ENCODE measurements at regions not wholly inside any gene's neighbourhood (a gene's known extent, or its start where the extent isn't known, plus 50 kb on each side); places are given as distances from the start of the nearest gene placed in this dataset.
"Not testable (repeated sequence)": the region's sequence is repeated elsewhere in the genome, so short reads cannot be mapped to it uniquely, and the experiment has no call there.

- Histone ChIP-seq H3F3A (ENCODE audit: insufficient read depth) (no peaks in the 10 kb centered on the region), H3K9ac (no peak overlapping the region), H4K20me1 (ENCODE audit: insufficient read depth) (no peaks in the 10 kb centered on the region), H3K4me3 (no peak overlapping the region), H2AFZ (no peak overlapping the region), H3K9me3 (ENCODE audit: low read depth) (peaks cover 8% of the 10 kb centered on the region), H3K79me2 (ENCODE audit: insufficient read depth) (no peaks in the 10 kb centered on the region), H3K9me2 (ENCODE audit: insufficient read depth) (no peaks in the 10 kb centered on the region), H3K27ac (no peak overlapping the region), H3K4me1 (ENCODE audit: insufficient read depth) (no peaks in the 10 kb centered on the region), H3K36me3 (ENCODE audit: low read depth) (no peaks in the 10 kb centered on the region), H3K27me3 (replicated peaks; ENCODE audit: insufficient read depth) (no peaks in the 10 kb centered on the region), H3K4me2 (ENCODE audit: unreplicated experiment) (no peak overlapping the region)
- no peak for DNase-seq
- 20% methylated on average over 2 of the region's 2 CpGs for WGBS, 2 experiments (ENCODE audit: low coverage in 1 of 2, low lambda C conversion rate in 2 of 2, missing lambda C conversion rate in 2 of 2)
- in situ Hi-C loops (cut with MboI), result no loop called here
- TF ChIP-seq EZH2phosphoT487 (IDR thresholded peaks at IDR 0.05; ENCODE audit: insufficient read depth, low read depth) (no peak), EZH2 (IDR thresholded peaks at IDR 0.05; ENCODE audit: insufficient read depth, poor library complexity, severe bottlenecking) (no peak)
Observed at GRCh38 chr7:156014808-156015207, 202.5 kb upstream of the SHH start.

GRCh38 chr7:156014201-156014600 is 201.9 kb upstream of the SHH start:
- TF ChIP-seq EZH2phosphoT487 (IDR thresholded peaks at IDR 0.05; ENCODE audit: insufficient read depth, low read depth) (no peak), EZH2 (IDR thresholded peaks at IDR 0.05; ENCODE audit: insufficient read depth, poor library complexity, severe bottlenecking) (no peak)
- Histone ChIP-seq H3K79me2 (ENCODE audit: insufficient read depth) (no peaks in the 10 kb centered on the region), H3K27ac (no peak overlapping the region), H4K20me1 (ENCODE audit: insufficient read depth) (no peaks in the 10 kb centered on the region), H3K9ac (no peak overlapping the region), H3K4me2 (ENCODE audit: unreplicated experiment) (no peak overlapping the region), H3K9me2 (ENCODE audit: insufficient read depth) (no peaks in the 10 kb centered on the region), H2AFZ (no peak overlapping the region), H3K4me1 (ENCODE audit: insufficient read depth) (no peaks in the 10 kb centered on the region), H3F3A (ENCODE audit: insufficient read depth) (no peaks in the 10 kb centered on the region), H3K4me3 (no peak overlapping the region), H3K36me3 (ENCODE audit: low read depth) (no peaks in the 10 kb centered on the region), H3K27me3 (replicated peaks; ENCODE audit: insufficient read depth) (no peaks in the 10 kb centered on the region), H3K9me3 (ENCODE audit: low read depth) (peaks cover 8% of the 10 kb centered on the region)
- in situ Hi-C loops (cut with MboI), result no loop called here
- DNase-seq, result no peak

- no peaks in the 10 kb centered on the region for H3K9me2 ChIP-seq (ENCODE audit: insufficient read depth)
- H3K36me3 ChIP-seq (ENCODE audit: low read depth), result no peaks in the 10 kb centered on the region
- TF ChIP-seq EZH2phosphoT487 (IDR thresholded peaks at IDR 0.05; ENCODE audit: insufficient read depth, low read depth), result no peak
- no peak for TF ChIP-seq EZH2 (IDR thresholded peaks at IDR 0.05; ENCODE audit: insufficient read depth, poor library complexity, severe bottlenecking)
- no peak overlapping the region for H3K27ac ChIP-seq
- H3K4me1 ChIP-seq (ENCODE audit: insufficient read depth), result no peaks in the 10 kb centered on the region
- no peaks in the 10 kb centered on the region for H3K27me3 ChIP-seq (replicated peaks; ENCODE audit: insufficient read depth)
- no peak overlapping the region for H3K4me3 ChIP-seq
- H3K4me2 ChIP-seq (ENCODE audit: unreplicated experiment), result no peak overlapping the region
- no peak overlapping the region for H2AFZ ChIP-seq
- no peaks in the 10 kb centered on the region for H3F3A ChIP-seq (ENCODE audit: insufficient read depth)
- no peaks in the 10 kb centered on the region for H3K79me2 ChIP-seq (ENCODE audit: insufficient read depth)
- in situ Hi-C loops (cut with MboI), result no loop called here
- H3K9ac ChIP-seq, result no peak overlapping the region
- H3K9me3 ChIP-seq (ENCODE audit: low read depth), result peaks cover 8% of the 10 kb centered on the region
- H4K20me1 ChIP-seq (ENCODE audit: insufficient read depth), result no peaks in the 10 kb centered on the region
- WGBS, 2 experiments (ENCODE audit: low coverage in 1 of 2, low lambda C conversion rate in 2 of 2, missing lambda C conversion rate in 2 of 2), result 22 to 28% methylated on average over 3 of the region's 3 CpGs
- no peak for DNase-seq
Observed at GRCh38 chr7:156012412-156012811, 200.1 kb upstream of the SHH start.

GRCh38 chr7:156009569-156009968 is 197.3 kb upstream of the SHH start:
- TF ChIP-seq EZH2 (IDR thresholded peaks at IDR 0.05; ENCODE audit: insufficient read depth, poor library complexity, severe bottlenecking), result no peak
- no peak for TF ChIP-seq EZH2phosphoT487 (IDR thresholded peaks at IDR 0.05; ENCODE audit: insufficient read depth, low read depth)
- Histone ChIP-seq H3K9ac (no peak overlapping the region), H3F3A (ENCODE audit: insufficient read depth) (no peaks in the 10 kb centered on the region), H3K9me3 (ENCODE audit: low read depth) (peaks cover 8% of the 10 kb centered on the region), H4K20me1 (ENCODE audit: insufficient read depth) (no peaks in the 10 kb centered on the region), H3K27me3 (replicated peaks; ENCODE audit: insufficient read depth) (no peaks in the 10 kb centered on the region), H2AFZ (no peak overlapping the region), H3K36me3 (ENCODE audit: low read depth) (no peaks in the 10 kb centered on the region), H3K4me2 (ENCODE audit: unreplicated experiment) (no peak overlapping the region), H3K4me3 (no peak overlapping the region), H3K79me2 (ENCODE audit: insufficient read depth) (no peaks in the 10 kb centered on the region), H3K4me1 (ENCODE audit: insufficient read depth) (no peaks in the 10 kb centered on the region), H3K9me2 (ENCODE audit: insufficient read depth) (no peaks in the 10 kb centered on the region), H3K27ac (no peak overlapping the region)
- no peak for DNase-seq
- in situ Hi-C loops (cut with MboI), result no loop called here
- WGBS, 2 experiments (ENCODE audit: low coverage in 1 of 2, low lambda C conversion rate in 2 of 2, missing lambda C conversion rate in 2 of 2), result 0 to 4% methylated on average over 1 of the region's 1 CpG

- H3F3A ChIP-seq (ENCODE audit: insufficient read depth); H3K4me3 ChIP-seq; in situ Hi-C loops (cut with MboI); H3K4me1 ChIP-seq (ENCODE audit: insufficient read depth); DNase-seq; H3K9ac ChIP-seq; H2AFZ ChIP-seq; H3K27me3 ChIP-seq (replicated peaks; ENCODE audit: insufficient read depth); H3K9me2 ChIP-seq (ENCODE audit: insufficient read depth); H4K20me1 ChIP-seq (ENCODE audit: insufficient read depth); H3K27ac ChIP-seq; H3K4me2 ChIP-seq (ENCODE audit: unreplicated experiment); H3K79me2 ChIP-seq (ENCODE audit: insufficient read depth); H3K9me3 ChIP-seq (ENCODE audit: low read depth); H3K36me3 ChIP-seq (ENCODE audit: low read depth): not testable (repeated sequence)
- 55 to 56% methylated on average over 11 of the region's 11 CpGs for WGBS, 2 experiments (ENCODE audit: low coverage in 1 of 2, low lambda C conversion rate in 2 of 2, missing lambda C conversion rate in 2 of 2)
Observed at GRCh38 chr7:156006876-156007275, 194.6 kb upstream of the SHH start.

All from GM23248 (cell line).